ENCODE measurements at regions not wholly inside any gene's neighbourhood (a gene's known extent, or its start where the extent isn't known, plus 50 kb on each side); places are given as distances from the start of the nearest gene placed in this dataset.

GRCh38 chr11:95562196-95562921 is 227.2 kb downstream of the FAM76B start:
- TF ChIP-seq POLR2A (IDR thresholded peaks at IDR 0.05) (no peak), CTCF (IDR thresholded peaks at IDR 0.05 in 8 of 11, conservative IDR thresholded peaks at IDR 0.05 in 3 of 11) (no peak), POLR2AphosphoS5 (IDR thresholded peaks at IDR 0.05) (no peak)

Measured in spleen (tissue), 7 donors.